Loucy (cell line): ENCODE measurements at regions not wholly inside any gene's neighbourhood (a gene's known extent, or its start where the extent isn't known, plus 50 kb on each side); places are given as distances from the start of the nearest gene placed in this dataset.

ENCODE experiments used
- H2AFZ ChIP-seq: fragments of 200-600 bp; sonication (generic); 2 replicates; pipeline ENCODE4 v1.6.0; 2016; ENCODE audit warnings: antibody characterized with exemption, mild to moderate bottlenecking, low read length, moderate library complexity
- H3F3A ChIP-seq: fragments of 200-600 bp; 2 replicates; pipeline ENCODE4 v1.6.0; 2016; ENCODE audit warnings: antibody characterized with exemption, low read depth, mild to moderate bottlenecking
- H3K27me3 ChIP-seq: fragments of 200-600 bp; sonication (generic); 2 replicates; pipeline ENCODE4 v1.6.1; 2014; ENCODE audit warnings: low read length, mild to moderate bottlenecking; ENCODE audit not compliant: insufficient read depth, poor library complexity, severe bottlenecking
- H3K36me3 ChIP-seq: fragments of 200-600 bp; sonication (generic); 2 replicates; pipeline ENCODE4 v1.6.1; 2016; ENCODE audit warnings: low read length; ENCODE audit not compliant: insufficient read depth
- H3K4me1 ChIP-seq: fragments of 200-600 bp; sonication (generic); 2 replicates; pipeline ENCODE4 v1.5.1; 2014; ENCODE audit warnings: low read length, mild to moderate bottlenecking; ENCODE audit not compliant: insufficient read depth, poor library complexity, severe bottlenecking
- H3K4me2 ChIP-seq: fragments of 200-600 bp; sonication (generic); 2 replicates; pipeline ENCODE4 v1.6.0; 2014; ENCODE audit warnings: antibody characterized with exemption, low read length, low read depth, mild to moderate bottlenecking; ENCODE audit not compliant: poor library complexity, severe bottlenecking
- H3K4me3 ChIP-seq: fragments of 200-600 bp; sonication (generic); 2 replicates; pipeline ENCODE4 v1.5.1; 2014; ENCODE audit warnings: low read length, mild to moderate bottlenecking, mixed read lengths; ENCODE audit not compliant: poor library complexity, severe bottlenecking
- H3K79me2 ChIP-seq: fragments of 200-600 bp; sonication (generic); 2 replicates; pipeline ENCODE4 v1.6.1; 2014; ENCODE audit warnings: low read length; ENCODE audit not compliant: insufficient read depth
- H3K9ac ChIP-seq: fragments of 200-600 bp; sonication (generic); 2 replicates; pipeline ENCODE4 v1.6.0; 2014; ENCODE audit warnings: mild to moderate bottlenecking, low read depth, low read length, moderate library complexity; ENCODE audit not compliant: poor library complexity, severe bottlenecking
- H3K9me2 ChIP-seq: fragments of 200-600 bp; sonication (generic); replicated peaks from 2 replicates; pipeline ENCODE4 v1.6.1; 2016; ENCODE audit warnings: low read depth, low read length, mixed read lengths
- H3K9me3 ChIP-seq: fragments of 200-600 bp; sonication (generic); 2 replicates; pipeline ENCODE4 v1.6.1; 2014; ENCODE audit warnings: mild to moderate bottlenecking, antibody characterized with exemption, low read length, low read depth; ENCODE audit not compliant: insufficient read depth
- H4K20me1 ChIP-seq: fragments of 200-600 bp; sonication (generic); 2 replicates; pipeline ENCODE4 v1.6.0; 2014; ENCODE audit warnings: antibody characterized with exemption, low read length, mild to moderate bottlenecking; ENCODE audit not compliant: insufficient read depth, poor library complexity, severe bottlenecking
- EZH2phosphoT487 ChIP-seq: fragments of 200-600 bp; IDR thresholded peaks from 2 replicates; pipeline ENCODE4 v1.6.1; 2018; ENCODE audit warnings: antibody characterized with exemption, mild to moderate bottlenecking, moderate library complexity, borderline replicate concordance
- TF ChIP-seq, protein P1 (sequence below): fragments of 200-600 bp; sonication (generic); conservative IDR thresholded peaks from 2 replicates; pipeline ENCODE4 v1.5.1; 2014; ENCODE audit warnings: mild to moderate bottlenecking, antibody characterized with exemption, low read length

DNA sequence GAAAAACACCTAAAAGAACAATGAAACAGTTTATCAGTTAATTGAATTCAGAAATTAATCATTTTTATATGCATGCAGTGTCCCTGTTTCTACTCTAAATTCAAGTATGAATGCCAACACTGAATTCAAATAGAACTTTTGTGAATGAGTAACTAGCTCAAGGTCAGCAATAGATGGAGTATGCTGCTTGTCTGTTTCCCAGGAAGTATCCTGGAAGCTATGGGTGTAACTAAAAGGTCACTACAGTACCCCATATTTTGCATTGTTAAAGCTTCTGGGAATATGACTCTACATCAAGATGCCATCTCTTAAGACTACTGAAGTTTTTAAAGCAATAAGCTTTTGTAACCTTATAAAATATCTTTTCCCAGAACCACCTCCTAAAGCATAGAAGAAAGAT is 681.4 kb upstream of the FBXO33 start:
- H3K4me2 ChIP-seq, result no peak overlapping the region
- H3K4me3 ChIP-seq, result no peak overlapping the region
- no peaks in the 10 kb centered on the region for H3K4me1 ChIP-seq
- TF ChIP-seq, protein P1, sequence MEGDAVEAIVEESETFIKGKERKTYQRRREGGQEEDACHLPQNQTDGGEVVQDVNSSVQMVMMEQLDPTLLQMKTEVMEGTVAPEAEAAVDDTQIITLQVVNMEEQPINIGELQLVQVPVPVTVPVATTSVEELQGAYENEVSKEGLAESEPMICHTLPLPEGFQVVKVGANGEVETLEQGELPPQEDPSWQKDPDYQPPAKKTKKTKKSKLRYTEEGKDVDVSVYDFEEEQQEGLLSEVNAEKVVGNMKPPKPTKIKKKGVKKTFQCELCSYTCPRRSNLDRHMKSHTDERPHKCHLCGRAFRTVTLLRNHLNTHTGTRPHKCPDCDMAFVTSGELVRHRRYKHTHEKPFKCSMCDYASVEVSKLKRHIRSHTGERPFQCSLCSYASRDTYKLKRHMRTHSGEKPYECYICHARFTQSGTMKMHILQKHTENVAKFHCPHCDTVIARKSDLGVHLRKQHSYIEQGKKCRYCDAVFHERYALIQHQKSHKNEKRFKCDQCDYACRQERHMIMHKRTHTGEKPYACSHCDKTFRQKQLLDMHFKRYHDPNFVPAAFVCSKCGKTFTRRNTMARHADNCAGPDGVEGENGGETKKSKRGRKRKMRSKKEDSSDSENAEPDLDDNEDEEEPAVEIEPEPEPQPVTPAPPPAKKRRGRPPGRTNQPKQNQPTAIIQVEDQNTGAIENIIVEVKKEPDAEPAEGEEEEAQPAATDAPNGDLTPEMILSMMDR, result no peak
- TF ChIP-seq EZH2phosphoT487, result no peak
- H2AFZ ChIP-seq, result no peak overlapping the region
- H3K9me2 ChIP-seq, result no peaks in the 10 kb centered on the region
- H3K79me2 ChIP-seq, result no peaks in the 10 kb centered on the region
- H3K27me3 ChIP-seq, result no peaks in the 10 kb centered on the region
- H4K20me1 ChIP-seq, result no peaks in the 10 kb centered on the region
- H3K9ac ChIP-seq, result no peak overlapping the region
- no peaks in the 10 kb centered on the region for H3K9me3 ChIP-seq
- no peaks in the 10 kb centered on the region for H3K36me3 ChIP-seq
- no peaks in the 10 kb centered on the region for H3F3A ChIP-seq

DNA sequence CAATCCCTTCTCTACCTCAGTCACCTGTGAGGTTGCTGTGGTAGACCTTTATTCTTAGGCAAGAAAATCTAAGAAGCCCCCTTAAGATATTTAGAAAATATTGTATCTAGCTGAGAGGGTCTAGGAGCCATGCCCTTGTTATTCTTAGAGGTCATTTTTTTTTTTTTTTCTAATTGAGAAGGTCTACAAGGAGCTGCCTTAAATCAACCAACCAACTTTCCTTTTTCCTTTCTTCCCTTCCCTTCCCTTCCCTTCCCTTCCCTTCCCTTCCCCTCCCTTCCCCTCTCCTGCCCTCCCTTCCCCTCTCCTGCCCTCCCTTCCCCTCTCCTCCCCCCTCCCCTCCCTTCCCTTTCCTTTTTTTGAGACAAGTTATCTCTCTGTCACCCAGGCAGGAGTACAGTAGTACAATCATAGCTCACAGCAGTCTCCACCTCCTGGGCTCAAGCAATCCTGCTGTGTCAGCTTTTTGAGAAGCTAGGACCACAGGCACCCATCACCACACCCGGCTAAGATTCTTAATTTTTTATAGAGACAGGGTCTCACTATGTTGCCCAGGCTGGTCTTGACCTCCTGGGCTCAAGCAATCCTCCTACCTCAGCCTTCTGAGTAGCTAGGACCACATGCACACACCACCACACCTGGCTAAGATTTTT is 668.4 kb upstream of the FBXO33 start:
- H3K4me2 ChIP-seq, result no peak overlapping the region
- no peaks in the 10 kb centered on the region for H3K4me1 ChIP-seq
- H3K36me3 ChIP-seq, result no peaks in the 10 kb centered on the region
- no peaks in the 10 kb centered on the region for H3K9me3 ChIP-seq
- no peak overlapping the region for H3K9ac ChIP-seq
- no peaks in the 10 kb centered on the region for H3K9me2 ChIP-seq
- no peaks in the 10 kb centered on the region for H4K20me1 ChIP-seq
- no peak overlapping the region for H2AFZ ChIP-seq
- no peak overlapping the region for H3K4me3 ChIP-seq
- H3K27me3 ChIP-seq, result no peaks in the 10 kb centered on the region
- TF ChIP-seq, protein P1, result no peak
- no peak for TF ChIP-seq EZH2phosphoT487
- H3K79me2 ChIP-seq, result no peaks in the 10 kb centered on the region
- H3F3A ChIP-seq, result no peaks in the 10 kb centered on the region

DNA sequence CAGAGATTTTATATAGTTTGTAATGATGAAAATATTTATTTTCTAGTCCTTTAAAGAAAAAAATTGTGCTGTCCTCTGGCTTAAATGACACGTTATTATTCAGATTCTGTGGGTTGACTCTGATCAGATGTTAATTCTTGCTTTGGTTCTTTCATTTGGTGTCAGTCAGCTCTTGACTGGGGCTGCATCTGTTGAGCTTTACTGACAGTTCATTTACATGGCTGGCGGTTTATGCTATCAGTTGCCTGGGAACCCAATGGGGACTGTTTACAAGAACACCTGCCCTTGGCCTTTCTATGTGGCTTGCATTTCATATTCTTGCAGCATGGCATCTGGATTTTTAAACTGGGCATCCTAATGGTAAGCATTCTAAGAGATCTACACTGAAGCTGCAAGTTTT is 667.1 kb upstream of the FBXO33 start:
- no peaks in the 10 kb centered on the region for H3F3A ChIP-seq
- no peak overlapping the region for H3K4me3 ChIP-seq
- no peaks in the 10 kb centered on the region for H3K36me3 ChIP-seq
- H3K9me3 ChIP-seq, result no peaks in the 10 kb centered on the region
- no peak for TF ChIP-seq EZH2phosphoT487
- TF ChIP-seq, protein P1, result no peak
- no peak overlapping the region for H3K9ac ChIP-seq
- no peaks in the 10 kb centered on the region for H4K20me1 ChIP-seq
- H3K79me2 ChIP-seq, result no peaks in the 10 kb centered on the region
- H3K9me2 ChIP-seq, result no peaks in the 10 kb centered on the region
- H3K4me1 ChIP-seq, result no peaks in the 10 kb centered on the region
- H3K4me2 ChIP-seq, result no peak overlapping the region
- no peak overlapping the region for H2AFZ ChIP-seq
- no peaks in the 10 kb centered on the region for H3K27me3 ChIP-seq
